ENCODE measurements at regions not wholly inside any gene's neighbourhood (a gene's known extent, or its start where the extent isn't known, plus 50 kb on each side); places are given as distances from the start of the nearest gene placed in this dataset.

DNA sequence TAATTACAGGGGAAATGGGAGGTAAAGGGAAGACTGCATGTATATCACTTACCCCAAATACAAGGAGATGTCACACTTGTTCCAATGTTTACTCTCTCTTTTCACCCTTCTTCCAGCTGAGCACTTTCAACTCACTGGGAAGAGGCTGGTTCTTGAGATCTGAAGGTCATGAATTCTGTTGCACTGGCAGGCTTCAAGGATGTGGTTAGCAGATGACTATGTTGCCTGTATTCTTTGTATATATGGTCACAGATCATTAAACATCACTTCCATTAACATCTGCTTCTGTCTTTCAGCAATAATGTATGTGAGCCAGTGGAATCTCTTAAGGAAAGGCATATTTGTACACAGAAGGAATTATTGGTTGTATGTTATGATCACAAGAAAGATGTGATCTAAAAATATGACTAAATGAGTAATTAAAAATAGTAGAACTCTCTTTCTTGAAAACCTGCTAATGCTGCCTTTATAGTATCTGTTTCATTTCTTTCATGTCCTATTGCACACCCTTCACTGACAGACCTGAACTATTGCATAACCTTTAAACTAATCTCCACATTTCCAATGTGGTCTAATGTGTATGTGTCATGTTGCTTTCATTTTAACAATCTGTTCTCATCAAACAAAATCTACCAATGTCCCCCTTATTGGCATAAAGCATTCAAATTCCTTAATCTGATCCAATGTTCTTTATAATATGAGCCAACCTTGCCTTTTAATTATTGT, 131.4 kb upstream of the EPHA7 start:
- Histone ChIP-seq H3K23ac (ENCODE audit: low read length) (no peak overlapping the region), H3K18ac (ENCODE audit: low read length) (no peak overlapping the region), H3K9ac (ENCODE audit: low read length) (no peak overlapping the region), H2BK15ac (replicated peaks; ENCODE audit: low read depth) (no peak overlapping the region), H3K4me2 (ENCODE audit: low read length) (no peak overlapping the region), H2BK5ac (ENCODE audit: low read length) (no peak overlapping the region), H2AK5ac (ENCODE audit: low read length) (no peak overlapping the region), H3K27ac (ENCODE audit: low read depth, low read length) (no peak overlapping the region), H3K36me3 (ENCODE audit: control insufficient read depth, insufficient read depth, low read length) (no peaks in the 10 kb centered on the region), H3K79me1 (ENCODE audit: low read length) (no peaks in the 10 kb centered on the region), H3K27me3 (ENCODE audit: insufficient read depth, low read length, poor library complexity) (no peaks in the 10 kb centered on the region), H3K4me3 (ENCODE audit: low read length) (no peak overlapping the region), H3K4me1 (ENCODE audit: control insufficient read depth, low read depth, low read length) (no peaks in the 10 kb centered on the region), H4K5ac (ENCODE audit: low read length) (no peak overlapping the region), H4K8ac (ENCODE audit: low read depth, low read length) (no peak overlapping the region), H3K79me2 (ENCODE audit: control insufficient read depth, insufficient read depth, low read length) (no peaks in the 10 kb centered on the region), H2BK120ac (ENCODE audit: low read depth, low read length) (no peak overlapping the region), H3K4ac (ENCODE audit: low read depth, low read length) (no peak overlapping the region), H3K56ac (ENCODE audit: low read length) (no peak overlapping the region)
- no peak for DNase-seq

DNA sequence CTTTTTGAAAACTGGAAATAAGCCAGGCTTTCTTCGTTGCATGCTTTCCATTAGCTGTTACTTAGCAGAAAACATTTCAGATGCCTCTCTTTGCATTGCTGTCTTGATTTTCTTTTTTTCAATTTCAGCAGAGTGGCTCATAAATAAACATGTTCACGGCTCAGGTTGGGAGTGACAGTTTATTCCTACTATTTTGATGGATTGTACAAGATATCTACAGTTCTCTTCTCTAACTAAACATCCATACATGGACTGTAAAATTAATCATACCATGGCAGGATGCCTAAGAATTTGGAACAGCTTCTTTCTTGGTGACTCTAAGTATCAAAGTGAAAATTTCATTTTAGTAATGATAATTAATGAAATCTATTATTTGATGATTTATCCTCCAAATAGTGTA, 130.5 kb upstream of the EPHA7 start:
- WGBS (ENCODE audit: extremely low coverage, insufficient coverage, low lambda C conversion rate), result no CpG with 5 or more reads among the region's 2 CpGs
- Histone ChIP-seq H2BK120ac (ENCODE audit: low read depth, low read length) (no peak overlapping the region), H3K4me1 (ENCODE audit: control insufficient read depth, low read depth, low read length) (no peaks in the 10 kb centered on the region), H3K79me1 (ENCODE audit: low read length) (no peaks in the 10 kb centered on the region), H3K9ac (ENCODE audit: low read length) (no peak overlapping the region), H4K8ac (ENCODE audit: low read depth, low read length) (no peak overlapping the region), H4K5ac (ENCODE audit: low read length) (no peak overlapping the region), H3K18ac (ENCODE audit: low read length) (no peak overlapping the region), H2BK15ac (replicated peaks; ENCODE audit: low read depth) (no peak overlapping the region), H3K4ac (ENCODE audit: low read depth, low read length) (no peak overlapping the region), H3K36me3 (ENCODE audit: control insufficient read depth, insufficient read depth, low read length) (no peaks in the 10 kb centered on the region), H3K4me3 (ENCODE audit: low read length) (no peak overlapping the region), H2AK5ac (ENCODE audit: low read length) (no peak overlapping the region), H3K79me2 (ENCODE audit: control insufficient read depth, insufficient read depth, low read length) (no peaks in the 10 kb centered on the region), H3K23ac (ENCODE audit: low read length) (no peak overlapping the region), H3K27ac (ENCODE audit: low read depth, low read length) (no peak overlapping the region), H2BK5ac (ENCODE audit: low read length) (no peak overlapping the region), H3K4me2 (ENCODE audit: low read length) (no peak overlapping the region), H3K56ac (ENCODE audit: low read length) (no peak overlapping the region), H3K27me3 (ENCODE audit: insufficient read depth, low read length, poor library complexity) (no peaks in the 10 kb centered on the region)
- DNase-seq, result no peak

DNA sequence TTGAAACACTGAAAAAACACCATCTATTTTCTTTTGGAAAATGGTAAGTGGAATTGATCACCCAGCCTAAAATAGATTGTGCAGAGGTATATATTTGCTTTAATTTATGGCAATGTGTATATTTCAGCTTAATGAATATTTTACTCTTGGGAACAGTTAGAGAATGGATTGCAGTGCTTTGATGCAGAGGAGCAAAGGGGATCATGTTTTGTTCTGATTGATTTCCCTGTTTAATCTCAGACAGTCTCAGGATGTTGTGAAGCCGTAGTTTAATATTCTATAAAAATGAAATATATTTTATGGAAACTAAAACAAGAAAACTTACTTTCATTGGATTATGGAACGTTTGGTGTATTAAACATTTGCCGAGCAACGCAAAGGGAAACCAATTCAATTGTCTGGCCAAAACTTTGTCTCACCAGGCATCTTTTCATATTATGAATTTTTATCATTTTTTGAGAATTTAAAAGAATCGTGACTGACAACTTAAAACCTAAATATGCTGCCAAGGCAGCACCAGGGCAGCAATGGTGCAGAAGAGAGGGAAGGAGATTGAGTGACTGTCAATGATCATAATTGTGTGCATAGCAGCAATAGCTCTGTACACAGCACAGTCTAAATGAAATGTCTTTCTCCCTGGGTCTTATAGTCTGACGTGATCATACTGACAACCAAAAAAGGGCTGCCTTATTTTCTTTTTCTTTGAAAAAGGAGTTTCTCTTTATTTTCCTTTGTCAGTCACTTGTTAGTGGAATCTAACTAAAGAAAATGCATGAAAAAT, 105.5 kb upstream of the EPHA7 start:
- no peak overlapping the region for H3K56ac ChIP-seq (ENCODE audit: low read length)
- no peaks in the 10 kb centered on the region for H3K27me3 ChIP-seq (ENCODE audit: insufficient read depth, low read length, poor library complexity)
- no peak overlapping the region for H3K4me2 ChIP-seq (ENCODE audit: low read length)
- no peak for DNase-seq
- no peak overlapping the region for H3K18ac ChIP-seq (ENCODE audit: low read length)
- H4K5ac ChIP-seq (ENCODE audit: low read length), result no peak overlapping the region
- no peak overlapping the region for H2BK15ac ChIP-seq (replicated peaks; ENCODE audit: low read depth)
- no peak overlapping the region for H3K4me3 ChIP-seq (ENCODE audit: low read length)
- H3K9ac ChIP-seq (ENCODE audit: low read length), result no peak overlapping the region
- H3K27ac ChIP-seq (ENCODE audit: low read depth, low read length), result no peak overlapping the region
- no peak overlapping the region for H2BK120ac ChIP-seq (ENCODE audit: low read depth, low read length)
- no CpG with 5 or more reads among the region's 6 CpGs for WGBS (ENCODE audit: extremely low coverage, insufficient coverage, low lambda C conversion rate)
- no peak overlapping the region for H2AK5ac ChIP-seq (ENCODE audit: low read length)
- no peak overlapping the region for H2BK5ac ChIP-seq (ENCODE audit: low read length)
- no peak overlapping the region for H3K23ac ChIP-seq (ENCODE audit: low read length)
- H4K8ac ChIP-seq (ENCODE audit: low read depth, low read length), result no peak overlapping the region
- H3K36me3 ChIP-seq (ENCODE audit: control insufficient read depth, insufficient read depth, low read length), result no peaks in the 10 kb centered on the region
- no peaks in the 10 kb centered on the region for H3K79me1 ChIP-seq (ENCODE audit: low read length)
- no peak overlapping the region for H3K4ac ChIP-seq (ENCODE audit: low read depth, low read length)
- no peaks in the 10 kb centered on the region for H3K4me1 ChIP-seq (ENCODE audit: control insufficient read depth, low read depth, low read length)
- no peaks in the 10 kb centered on the region for H3K79me2 ChIP-seq (ENCODE audit: control insufficient read depth, insufficient read depth, low read length)

DNA sequence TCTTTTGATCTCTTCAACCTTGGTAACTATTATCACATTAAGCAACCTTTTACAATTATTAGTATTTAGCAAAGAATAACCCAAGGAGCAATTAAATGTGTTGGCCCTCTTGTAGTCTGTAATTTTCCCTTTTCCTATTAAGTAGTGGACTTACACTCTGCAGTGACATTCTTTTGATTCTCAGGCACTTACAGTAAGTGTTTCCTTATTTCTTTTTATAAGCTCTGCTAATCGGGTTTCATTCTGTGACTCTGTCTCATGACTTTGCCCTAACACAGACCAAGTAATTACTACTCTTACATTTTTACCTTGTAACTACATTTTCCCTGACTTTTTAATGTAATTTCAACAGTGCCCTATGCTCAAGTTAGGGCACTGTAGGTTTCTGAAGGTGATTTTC, 104.0 kb upstream of the EPHA7 start:
- no peak overlapping the region for H3K23ac ChIP-seq (ENCODE audit: low read length)
- H4K8ac ChIP-seq (ENCODE audit: low read depth, low read length), result no peak overlapping the region
- H3K4me3 ChIP-seq (ENCODE audit: low read length), result no peak overlapping the region
- H3K36me3 ChIP-seq (ENCODE audit: control insufficient read depth, insufficient read depth, low read length), result no peaks in the 10 kb centered on the region
- no peak overlapping the region for H3K56ac ChIP-seq (ENCODE audit: low read length)
- WGBS (ENCODE audit: extremely low coverage, insufficient coverage, low lambda C conversion rate), result no CpG with 5 or more reads among the region's 1 CpG
- no peaks in the 10 kb centered on the region for H3K79me1 ChIP-seq (ENCODE audit: low read length)
- H2BK5ac ChIP-seq (ENCODE audit: low read length), result no peak overlapping the region
- H3K18ac ChIP-seq (ENCODE audit: low read length), result no peak overlapping the region
- no peaks in the 10 kb centered on the region for H3K79me2 ChIP-seq (ENCODE audit: control insufficient read depth, insufficient read depth, low read length)
- no peak for DNase-seq
- no peak overlapping the region for H2BK120ac ChIP-seq (ENCODE audit: low read depth, low read length)
- no peaks in the 10 kb centered on the region for H3K4me1 ChIP-seq (ENCODE audit: control insufficient read depth, low read depth, low read length)
- no peaks in the 10 kb centered on the region for H3K27me3 ChIP-seq (ENCODE audit: insufficient read depth, low read length, poor library complexity)
- H2BK15ac ChIP-seq (replicated peaks; ENCODE audit: low read depth), result no peak overlapping the region
- no peak overlapping the region for H3K27ac ChIP-seq (ENCODE audit: low read depth, low read length)
- no peak overlapping the region for H2AK5ac ChIP-seq (ENCODE audit: low read length)
- no peak overlapping the region for H3K4me2 ChIP-seq (ENCODE audit: low read length)
- H3K9ac ChIP-seq (ENCODE audit: low read length), result no peak overlapping the region
- no peak overlapping the region for H3K4ac ChIP-seq (ENCODE audit: low read depth, low read length)
- no peak overlapping the region for H4K5ac ChIP-seq (ENCODE audit: low read length)

DNA sequence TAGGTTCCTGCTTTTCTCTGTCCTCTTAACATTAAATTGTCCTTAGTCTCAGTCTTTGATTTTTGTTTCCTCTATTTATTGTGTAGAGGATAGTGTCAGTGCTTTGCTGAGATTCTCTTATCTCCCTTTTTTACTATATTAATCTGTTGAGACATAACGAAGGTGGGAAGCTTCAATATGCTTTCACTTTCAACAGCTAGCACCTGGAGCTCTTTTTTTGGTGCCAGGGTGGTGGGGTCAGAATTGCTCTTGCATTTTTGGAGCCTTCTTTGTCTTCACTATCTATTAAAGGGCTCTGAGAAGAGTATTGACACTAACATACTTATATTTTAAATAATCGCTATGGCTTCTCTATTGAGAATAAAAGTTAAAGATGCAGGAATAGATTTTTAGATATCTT, 97.1 kb upstream of the EPHA7 start:
- Histone ChIP-seq H2BK15ac (replicated peaks; ENCODE audit: low read depth) (no peak overlapping the region), H3K27ac (ENCODE audit: low read depth, low read length) (no peak overlapping the region), H2AK5ac (ENCODE audit: low read length) (no peak overlapping the region), H4K8ac (ENCODE audit: low read depth, low read length) (no peak overlapping the region), H3K79me1 (ENCODE audit: low read length) (no peaks in the 10 kb centered on the region), H3K4me3 (ENCODE audit: low read length) (no peak overlapping the region), H3K4me1 (ENCODE audit: control insufficient read depth, low read depth, low read length) (no peaks in the 10 kb centered on the region), H3K56ac (ENCODE audit: low read length) (no peak overlapping the region), H3K79me2 (ENCODE audit: control insufficient read depth, insufficient read depth, low read length) (no peaks in the 10 kb centered on the region), H3K4me2 (ENCODE audit: low read length) (no peak overlapping the region), H3K9ac (ENCODE audit: low read length) (no peak overlapping the region), H3K4ac (ENCODE audit: low read depth, low read length) (no peak overlapping the region), H3K36me3 (ENCODE audit: control insufficient read depth, insufficient read depth, low read length) (no peaks in the 10 kb centered on the region), H2BK5ac (ENCODE audit: low read length) (no peak overlapping the region), H3K27me3 (ENCODE audit: insufficient read depth, low read length, poor library complexity) (no peaks in the 10 kb centered on the region), H3K23ac (ENCODE audit: low read length) (no peak overlapping the region), H2BK120ac (ENCODE audit: low read depth, low read length) (no peak overlapping the region), H4K5ac (ENCODE audit: low read length) (no peak overlapping the region), H3K18ac (ENCODE audit: low read length) (no peak overlapping the region)
- no peak for DNase-seq
- no CpG with 5 or more reads among the region's 2 CpGs for WGBS (ENCODE audit: extremely low coverage, insufficient coverage, low lambda C conversion rate)
